Upper lobe of left lung (tissue), 4 donors: ENCODE measurements at regions not wholly inside any gene's neighbourhood (a gene's known extent, or its start where the extent isn't known, plus 50 kb on each side); places are given as distances from the start of the nearest gene placed in this dataset.

ENCODE experiments used
- CTCF ChIP-seq, 6 experiments: fragments of 450-650 bp in 4 of 6; fragments of 200-600 bp in 2 of 6; sonication (generic) in 2 of 6; IDR thresholded peaks; one replicate each; pipeline ENCODE4 v1.5.1; 2016 to 2019; ENCODE audit warnings: antibody characterized with exemption in 6 of 6
- POLR2A ChIP-seq, 4 donors: fragments of 450-650 bp; IDR thresholded peaks; one replicate each; pipeline ENCODE4 v1.5.1; 2016 to 2017; ENCODE audit warnings: antibody characterized with exemption in 4 of 4, mild to moderate bottlenecking in 2 of 4
- POLR2AphosphoS5 ChIP-seq, 2 donors: sonication (generic); formaldehyde crosslinking; IDR thresholded peaks; one replicate each; pipeline ENCODE4 v1.5.1; 2017; ENCODE audit warnings: antibody characterized with exemption in 2 of 2

- TF ChIP-seq POLR2A (IDR thresholded peaks at IDR 0.05) = no peak
- no peak for TF ChIP-seq CTCF (IDR thresholded peaks at IDR 0.05)
- no peak for TF ChIP-seq POLR2AphosphoS5 (IDR thresholded peaks at IDR 0.05)
Measured at GRCh38 chr16:51434567-51435198, 283.6 kb upstream of the SALL1 start.
